BLaER1 treated with 17β-estradiol and CSF1 and Interleukin-3, amounts not matched to agents 10 nM and 100 nM (cell line): ENCODE measurements at regions not wholly inside any gene's neighbourhood (a gene's known extent, or its start where the extent isn't known, plus 50 kb on each side); places are given as distances from the start of the nearest gene placed in this dataset.
"Not testable (repeated sequence)": the region's sequence is repeated elsewhere in the genome, so short reads cannot be mapped to it uniquely, and the experiment has no call there.

Experiments used
- H3K27ac ChIP-seq, 11 experiments: shearing (Covaris generic); formaldehyde crosslinking; 2 replicates each; pipeline ENCODE4 v1.8.1; 2022
- H3K27me3 ChIP-seq, 11 experiments: shearing (Covaris generic); formaldehyde crosslinking; 2 replicates each; pipeline ENCODE4 v1.8.1; 2022
- H3K36me3 ChIP-seq, 11 experiments: shearing (Covaris generic); formaldehyde crosslinking; 2 replicates each; pipeline ENCODE4 v1.8.1; 2022
- H3K4me1 ChIP-seq, 10 experiments: shearing (Covaris generic); formaldehyde crosslinking; 2 replicates each; pipeline ENCODE4 v1.8.1; 2022
- H3K4me2 ChIP-seq, 11 experiments: shearing (Covaris generic); formaldehyde crosslinking; 2 replicates each; pipeline ENCODE4 v1.8.1; 2022
- H3K4me3 ChIP-seq, 10 experiments: shearing (Covaris generic); formaldehyde crosslinking; 2 replicates each; pipeline ENCODE4 v1.8.1; 2022
- H3K9ac ChIP-seq, 11 experiments: shearing (Covaris generic); formaldehyde crosslinking; 2 replicates each; pipeline ENCODE4 v1.8.1; 2022
- H3K9me3 ChIP-seq, 11 experiments: shearing (Covaris generic); formaldehyde crosslinking; replicated peaks in 1 of 11; 2 replicates each; pipeline ENCODE4 v1.8.1; 2022
- H4K20me1 ChIP-seq, 11 experiments: shearing (Covaris generic); formaldehyde crosslinking; 2 replicates each; pipeline ENCODE4 v1.8.1; 2022
- Cebpa-rat ChIP-seq, 11 experiments: shearing (Covaris generic); IDR thresholded peaks; 2 replicates each; pipeline ENCODE4 v1.8.1; 2022

- no peaks in the 10 kb centered on the region for H4K20me1 ChIP-seq
Observed at GRCh38 chr4:17241835-17242234, 270.1 kb downstream of the QDPR start.

GRCh38 chr4:17238633-17239032 is 273.3 kb downstream of the QDPR start:
- Histone ChIP-seq H3K4me2 (no peak overlapping the region), H3K4me3 (no peak overlapping the region), H3K36me3 (no peaks in the 10 kb centered on the region), H3K27me3 (no peaks in the 10 kb centered on the region), H3K9me3 (no peaks in the 10 kb centered on the region), H4K20me1 (no peaks in the 10 kb centered on the region), H3K27ac (no peak overlapping the region), H3K9ac (no peak overlapping the region), H3K4me1 (no peaks in the 10 kb centered on the region)
- TF ChIP-seq Cebpa-rat (IDR thresholded peaks at IDR 0.05), result no peak

More at GRCh38 chr4:17241835-17242234, 270.1 kb downstream of the QDPR start:
- Histone ChIP-seq H3K27me3 (no peaks in the 10 kb centered on the region), H3K4me2 (no peak overlapping the region), H3K27ac (no peak overlapping the region), H3K36me3 (no peaks in the 10 kb centered on the region), H3K9me3 (no peaks in the 10 kb centered on the region), H3K4me3 (no peak overlapping the region), H3K4me1 (no peaks in the 10 kb centered on the region), H3K9ac (no peak overlapping the region)
- TF ChIP-seq Cebpa-rat (IDR thresholded peaks at IDR 0.05), result no peak

GRCh38 chr4:17236686-17237085 is 275.2 kb downstream of the QDPR start:
- Histone ChIP-seq H3K9ac (no peak overlapping the region), H3K27me3 (no peaks in the 10 kb centered on the region), H3K4me3 (no peak overlapping the region), H3K4me2 (no peak overlapping the region), H3K36me3 (no peaks in the 10 kb centered on the region), H3K4me1 (no peaks in the 10 kb centered on the region), H3K27ac (no peak overlapping the region), H4K20me1 (no peaks in the 10 kb centered on the region), H3K9me3 (no peaks in the 10 kb centered on the region)
- TF ChIP-seq Cebpa-rat (IDR thresholded peaks at IDR 0.05), result no peak

DNA sequence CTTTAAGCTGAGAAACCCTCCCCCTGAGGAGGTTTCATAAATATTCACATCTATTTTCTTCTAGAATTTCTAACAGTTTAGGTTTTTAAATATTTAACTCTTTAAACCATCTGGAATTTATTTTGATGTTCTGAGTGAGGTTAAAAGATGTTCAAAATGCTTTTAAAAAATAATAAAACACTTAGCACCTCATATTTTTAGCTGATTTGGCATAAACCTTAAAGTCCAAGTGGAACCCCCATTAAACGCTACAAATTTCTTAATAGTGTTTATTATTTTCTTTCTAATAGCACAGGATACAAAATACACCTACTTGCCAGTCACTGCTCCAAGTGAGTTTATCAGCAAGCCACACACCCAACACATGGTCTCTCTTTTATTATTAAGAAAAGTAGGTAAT is 277.2 kb downstream of the QDPR start:
- H3K4me3 ChIP-seq, result no peak overlapping the region
- H3K27ac ChIP-seq, result no peak overlapping the region

GRCh38 chr4:17232566-17233253 is 279.2 kb downstream of the QDPR start:
- Histone ChIP-seq H3K36me3 (no peaks in the 10 kb centered on the region), H3K4me1 (no peaks in the 10 kb centered on the region), H3K4me3 (no peak overlapping the region), H3K27me3 (no peaks in the 10 kb centered on the region), H3K4me2 (no peak overlapping the region), H4K20me1 (no peaks in the 10 kb centered on the region), H3K9ac (no peak overlapping the region), H3K9me3 (peaks cover 0 to 4% (median 0%) of the 10 kb centered on the region in 11 experiments; a peak in 2 of 22 replicates), H3K27ac (no peak overlapping the region)
- no peak for TF ChIP-seq Cebpa-rat (IDR thresholded peaks at IDR 0.05)

More for the DNA sequence above, 277.2 kb downstream of the QDPR start:
- Histone ChIP-seq H3K9ac (no peak overlapping the region), H3K4me2 (no peak overlapping the region), H3K36me3 (no peaks in the 10 kb centered on the region), H3K9me3 (no peaks in the 10 kb centered on the region), H3K4me1 (no peaks in the 10 kb centered on the region), H4K20me1 (no peaks in the 10 kb centered on the region), H3K27me3 (no peaks in the 10 kb centered on the region)
- TF ChIP-seq Cebpa-rat (IDR thresholded peaks at IDR 0.05), result no peak

DNA sequence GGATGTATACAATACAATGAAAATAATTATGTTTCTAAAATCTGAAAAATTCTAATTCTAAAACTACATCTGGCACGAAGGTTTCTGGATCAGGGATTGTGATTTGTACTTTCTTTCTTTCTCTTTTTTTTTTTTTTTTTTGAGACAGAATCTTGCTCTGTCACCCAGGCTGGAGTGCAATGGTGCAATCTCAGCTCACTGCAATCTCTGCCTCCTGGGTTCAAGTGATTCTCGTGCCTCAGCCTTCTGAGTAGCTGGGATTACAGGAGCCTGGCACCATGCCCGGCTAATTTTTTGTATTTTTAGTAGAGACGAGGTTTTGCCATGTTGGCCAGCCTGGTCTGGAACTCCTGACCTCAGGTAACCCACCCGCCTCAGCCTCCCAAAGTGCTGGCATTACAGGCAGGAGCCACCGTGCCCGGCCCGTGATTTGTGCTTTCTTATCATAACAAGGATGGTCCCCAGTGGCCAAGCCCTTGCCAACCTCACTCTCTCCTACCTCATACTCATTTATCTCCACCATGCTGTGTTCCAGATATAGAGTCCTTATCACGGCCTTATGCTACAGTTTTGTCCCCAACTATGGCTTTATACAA is 279.9 kb downstream of the QDPR start:
- H3K27me3 ChIP-seq, H3K36me3 ChIP-seq, H3K4me1 ChIP-seq, H3K4me2 ChIP-seq, H3K9ac ChIP-seq, H3K4me3 ChIP-seq, H3K9me3 ChIP-seq, H4K20me1 ChIP-seq, H3K27ac ChIP-seq: not testable (repeated sequence)

DNA sequence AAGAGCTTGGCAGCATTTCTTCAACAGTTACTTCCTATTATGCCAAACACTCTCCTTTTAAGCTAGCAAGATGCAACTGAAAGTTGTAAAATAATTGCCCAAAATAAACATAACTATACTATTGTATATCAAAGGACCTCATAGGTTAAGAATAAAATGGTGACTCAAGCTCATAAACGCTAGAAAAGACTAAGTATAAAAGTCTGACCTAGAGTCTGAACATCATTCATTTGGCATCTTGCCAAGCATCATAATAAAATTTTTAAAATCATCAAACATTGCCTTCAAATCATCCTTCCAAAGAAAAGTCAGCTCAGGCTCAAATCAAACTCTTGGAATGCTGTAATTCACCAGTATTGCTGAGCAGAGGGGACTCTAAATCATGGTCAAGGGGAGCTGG is 281.2 kb downstream of the QDPR start:
- peaks cover 0 to 9% (median 1%) of the 10 kb centered on the region in 11 experiments; a peak in 5 of 22 replicates for H3K9me3 ChIP-seq
- no peaks in the 10 kb centered on the region for H3K27me3 ChIP-seq
- no peak overlapping the region for H3K9ac ChIP-seq
- no peaks in the 10 kb centered on the region for H4K20me1 ChIP-seq
- no peak for TF ChIP-seq Cebpa-rat (IDR thresholded peaks at IDR 0.05)
- H3K4me2 ChIP-seq, result no peak overlapping the region; a peak in 1 of 22 replicates
- H3K27ac ChIP-seq, result no peak overlapping the region
- H3K4me1 ChIP-seq, result no peaks in the 10 kb centered on the region
- H3K4me3 ChIP-seq, result no peak overlapping the region
- H3K36me3 ChIP-seq, result no peaks in the 10 kb centered on the region

DNA sequence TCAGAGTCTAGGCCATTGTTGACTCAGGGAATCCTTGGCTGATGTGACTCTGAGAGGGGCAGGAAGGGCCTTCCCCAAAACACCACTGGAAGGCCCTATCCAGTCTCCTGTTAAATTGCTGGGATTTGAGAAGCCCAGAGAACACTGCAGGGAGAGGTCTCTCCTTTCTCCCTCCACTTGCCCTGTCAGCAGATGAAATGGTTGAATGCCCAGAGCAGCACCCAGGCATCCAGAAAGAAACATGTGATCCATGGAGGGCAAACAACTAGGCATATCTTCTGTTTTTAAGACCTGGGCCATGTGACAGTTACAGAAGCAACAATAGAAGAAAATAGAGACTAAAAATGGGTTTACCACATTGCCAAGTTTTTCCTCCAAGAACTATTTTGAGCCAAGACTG is 291.1 kb downstream of the QDPR start:
- H3K9ac ChIP-seq, result no peak overlapping the region
- H3K4me1 ChIP-seq, result no peaks in the 10 kb centered on the region
- H3K27ac ChIP-seq, result no peak overlapping the region
- no peaks in the 10 kb centered on the region for H3K27me3 ChIP-seq
- TF ChIP-seq Cebpa-rat (IDR thresholded peaks at IDR 0.05), result no peak
- H3K4me2 ChIP-seq, result no peak overlapping the region
- H3K9me3 ChIP-seq, result peaks cover 5 to 16% (median 10%) of the 10 kb centered on the region in 11 experiments; a peak in 15 of 22 replicates
- H4K20me1 ChIP-seq, result no peaks in the 10 kb centered on the region
- no peaks in the 10 kb centered on the region for H3K36me3 ChIP-seq
- no peak overlapping the region for H3K4me3 ChIP-seq

DNA sequence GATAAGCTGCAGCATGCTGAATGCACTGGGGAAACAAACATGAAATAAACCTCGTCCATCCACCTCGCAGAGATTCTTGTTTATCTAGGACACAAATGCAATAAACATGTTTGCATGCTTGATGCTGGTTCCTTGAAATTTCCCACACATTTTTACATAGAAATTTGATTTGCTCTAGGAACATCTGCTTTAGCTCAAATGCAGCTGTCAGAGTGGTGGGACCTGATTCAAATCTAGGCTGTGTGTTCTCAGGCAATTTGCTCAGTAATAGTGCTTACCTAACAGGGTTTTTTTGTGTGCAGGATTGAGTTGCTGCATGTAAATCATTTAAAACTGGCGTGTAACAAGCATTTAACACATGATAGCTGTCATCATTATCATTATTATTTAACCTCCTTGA is 293.1 kb downstream of the QDPR start:
- no peak overlapping the region for H3K9ac ChIP-seq
- no peaks in the 10 kb centered on the region for H4K20me1 ChIP-seq
- no peaks in the 10 kb centered on the region for H3K27me3 ChIP-seq
- peaks cover 20 to 36% (median 26%) of the 10 kb centered on the region in 11 experiments for H3K9me3 ChIP-seq
- no peaks in the 10 kb centered on the region for H3K36me3 ChIP-seq
- TF ChIP-seq Cebpa-rat (IDR thresholded peaks at IDR 0.05), result no peak
- H3K4me1 ChIP-seq, result no peaks in the 10 kb centered on the region
- no peak overlapping the region for H3K4me2 ChIP-seq
- no peak overlapping the region for H3K4me3 ChIP-seq
- no peak overlapping the region for H3K27ac ChIP-seq
